GM19438 (cell line): ENCODE measurements at regions not wholly inside any gene's neighbourhood (a gene's known extent, or its start where the extent isn't known, plus 50 kb on each side); places are given as distances from the start of the nearest gene placed in this dataset.

Source experiments
- ATAC-seq: cut with Tn5 transposase; IDR thresholded peaks from one replicate; pipeline ENCODE4 v1.9.1; 2021; ENCODE audit warnings: low read depth; ENCODE audit not compliant: unreplicated experiment

- ATAC-seq = no peak
These were observed 137.3 kb upstream of the GPR12 start for GRCh38 chr13:26897706-26898550.

GRCh38 chr13:26896986-26897668 is 136.5 kb upstream of the GPR12 start:
- ATAC-seq = no peak

- no peak for ATAC-seq
These were observed 135.4 kb upstream of the GPR12 start for GRCh38 chr13:26895808-26896466.

GRCh38 chr13:26895081-26895807 is 134.7 kb upstream of the GPR12 start:
- ATAC-seq = no peak

GRCh38 chr13:26888632-26889031 is 128.0 kb upstream of the GPR12 start:
- ATAC-seq = no peak

GRCh38 chr13:26887594-26887993 is 127.0 kb upstream of the GPR12 start:
- no peak for ATAC-seq

- ATAC-seq = no peak
These were observed 123.1 kb upstream of the GPR12 start for GRCh38 chr13:26883613-26884257.

GRCh38 chr13:26882731-26883130 is 122.1 kb upstream of the GPR12 start:
- no peak for ATAC-seq

- no peak for ATAC-seq
These were observed 120.6 kb upstream of the GPR12 start for GRCh38 chr13:26881154-26881553.

- no peak for ATAC-seq
These were observed 120.1 kb upstream of the GPR12 start for GRCh38 chr13:26880735-26881134.

- no peak for ATAC-seq
These were observed 117.9 kb upstream of the GPR12 start for GRCh38 chr13:26878438-26878837.

- no peak for ATAC-seq
These were observed 112.8 kb upstream of the GPR12 start for GRCh38 chr13:26873386-26873698.

- no peak for ATAC-seq
These were observed 112.2 kb upstream of the GPR12 start for GRCh38 chr13:26872525-26873385.

GRCh38 chr13:26867451-26868091 is 107.0 kb upstream of the GPR12 start:
- ATAC-seq = no peak

- ATAC-seq = no peak
These were observed 104.0 kb upstream of the GPR12 start for GRCh38 chr13:26864576-26864975.

GRCh38 chr13:26861941-26862340 is 101.4 kb upstream of the GPR12 start:
- ATAC-seq = no peak

- ATAC-seq = no peak
These were observed 95.3 kb upstream of the GPR12 start for GRCh38 chr13:26855921-26856320.

GRCh38 chr13:26855071-26855470 is 94.5 kb upstream of the GPR12 start:
- ATAC-seq = no peak

- no peak for ATAC-seq
These were observed 92.7 kb upstream of the GPR12 start for GRCh38 chr13:26853323-26853722.
